ENCODE measurements at regions not wholly inside any gene's neighbourhood (a gene's known extent, or its start where the extent isn't known, plus 50 kb on each side); places are given as distances from the start of the nearest gene placed in this dataset.

DNA sequence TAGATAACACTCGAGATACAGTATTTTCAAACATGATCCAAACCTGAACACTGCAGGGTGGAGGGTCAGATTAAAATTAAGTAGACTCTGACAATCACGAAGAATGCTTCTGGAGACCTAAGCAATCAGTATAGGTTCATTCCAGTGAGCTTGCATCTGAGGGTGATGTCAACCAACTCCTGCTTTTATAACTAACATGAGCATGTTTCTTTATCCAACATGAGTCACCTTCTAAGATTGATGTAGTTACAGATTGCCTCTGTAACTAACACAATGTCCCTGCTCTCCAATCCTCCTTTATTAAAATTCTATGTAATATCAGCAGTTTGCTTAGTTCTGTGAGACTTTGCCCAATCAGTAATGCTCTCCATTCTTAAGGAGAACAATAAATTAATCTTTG lies 225.7 kb downstream of the ARL6IP6 start:
- H3K4me3 Mint-ChIP-seq = no peak overlapping the region
- H3K27me3 Mint-ChIP-seq = peaks cover 0 to 3% of the 10 kb centered on the region in 2 donors
- H3K36me3 ChIP-seq (ENCODE audit: insufficient read depth, low read length) = no peaks in the 10 kb centered on the region
- H3K9me3 ChIP-seq (ENCODE audit: control insufficient read depth in 1 of 2, low read length in 2 of 2) = no peaks in the 10 kb centered on the region
- H3K36me3 Mint-ChIP-seq = no peaks in the 10 kb centered on the region
- no peak overlapping the region for H3K4me3 ChIP-seq (ENCODE audit: low read length in 2 of 2)
- H3K27ac ChIP-seq (ENCODE audit: low read depth, low read length) = no peak overlapping the region
- ChIA-PET CTCF (ENCODE audit: partially characterized antibody) (interaction anchor here (0.6 kb wide), 1 partner anchor 487 kb away, joined by 6 read pairs; no protein-coding TSS in a partner anchor), POLR2A (ENCODE audit: partially characterized antibody) (no interaction called here)
- DNase-seq = no peak
- H3K4me1 Mint-ChIP-seq = peaks cover 0 to 2% (median under 1%) of the 10 kb centered on the region in 4 donors
- H3K27ac Mint-ChIP-seq = no peak overlapping the region
- H3K27me3 ChIP-seq (ENCODE audit: insufficient read depth, low read length) = no peaks in the 10 kb centered on the region
- intact Hi-C loops (cut with micrococcal nuclease) = no loop called here
- H3K9me3 Mint-ChIP-seq = peaks cover 0 to 5% (median 2%) of the 10 kb centered on the region in 8 donors
- no peaks in the 10 kb centered on the region for H3K4me1 ChIP-seq (ENCODE audit: insufficient read depth, low read length)

DNA sequence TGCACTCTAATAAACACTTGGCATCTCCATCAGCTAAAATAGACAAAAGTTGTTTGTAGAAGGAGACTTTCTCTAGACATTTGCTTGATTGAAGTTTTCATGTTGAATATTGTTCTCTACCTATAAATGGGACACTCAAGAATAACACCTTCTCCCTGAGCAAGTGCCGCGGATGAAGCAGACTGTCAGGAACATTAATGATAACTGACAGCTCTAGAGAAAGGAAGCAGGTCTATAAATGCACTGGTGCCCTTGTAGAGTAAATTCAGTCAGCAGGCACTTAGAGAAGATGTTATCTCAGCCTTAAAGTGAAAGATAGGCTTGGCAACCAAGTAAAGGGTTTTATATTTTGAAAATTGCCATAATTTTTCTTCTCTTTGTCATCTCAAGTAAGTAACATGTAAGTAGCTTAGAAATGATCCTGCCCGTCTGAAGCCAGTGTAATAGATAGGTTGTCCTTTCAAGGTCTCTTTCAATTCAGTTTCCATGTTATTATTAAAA lies 224.6 kb downstream of the ARL6IP6 start:
- ChIA-PET CTCF (ENCODE audit: partially characterized antibody) (no interaction called here), POLR2A (ENCODE audit: partially characterized antibody) (no interaction called here)
- Mint-ChIP-seq H3K4me1 (peaks cover 0 to 2% (median under 1%) of the 10 kb centered on the region in 4 donors), H3K4me3 (no peak overlapping the region), H3K9me3 (peaks cover 2 to 14% (median 4%) of the 10 kb centered on the region in 8 donors), H3K27ac (no peak overlapping the region), H3K36me3 (no peaks in the 10 kb centered on the region), H3K27me3 (peaks cover 0 to 3% of the 10 kb centered on the region in 2 donors)
- intact Hi-C loops (cut with micrococcal nuclease) = no loop called here
- Histone ChIP-seq H3K9me3 (ENCODE audit: control insufficient read depth in 1 of 2, low read length in 2 of 2) (no peaks in the 10 kb centered on the region), H3K27ac (ENCODE audit: low read depth, low read length) (no peak overlapping the region), H3K27me3 (ENCODE audit: insufficient read depth, low read length) (no peaks in the 10 kb centered on the region), H3K4me3 (ENCODE audit: low read length in 2 of 2) (no peak overlapping the region), H3K4me1 (ENCODE audit: insufficient read depth, low read length) (no peaks in the 10 kb centered on the region), H3K36me3 (ENCODE audit: insufficient read depth, low read length) (no peaks in the 10 kb centered on the region)
- no peak for DNase-seq

GRCh38 chr2:152930501-152930900 lies 212.1 kb downstream of the ARL6IP6 start:
- POLR2A ChIA-PET (ENCODE audit: partially characterized antibody) = no interaction called here
- CTCF ChIA-PET (ENCODE audit: partially characterized antibody) = no interaction called here
- peaks cover 2% of the 10 kb centered on the region in 2 donors for H3K27me3 Mint-ChIP-seq

GRCh38 chr2:152929628-152930027 lies 211.2 kb downstream of the ARL6IP6 start:
- Mint-ChIP-seq H3K27me3 (peaks cover 2 to 4% of the 10 kb centered on the region in 2 donors), H3K4me1 (no peaks in the 10 kb centered on the region), H3K4me3 (no peak overlapping the region), H3K9me3 (peaks cover 0 to 2% (median 0%) of the 10 kb centered on the region in 8 donors), H3K36me3 (no peaks in the 10 kb centered on the region), H3K27ac (no peak overlapping the region)
- intact Hi-C loops (cut with micrococcal nuclease) = no loop called here
- no peaks in the 10 kb centered on the region for H3K36me3 ChIP-seq (ENCODE audit: insufficient read depth, low read length)
- DNase-seq = no peak
- H3K4me3 ChIP-seq (ENCODE audit: low read length in 2 of 2) = no peak overlapping the region
- no peaks in the 10 kb centered on the region for H3K9me3 ChIP-seq (ENCODE audit: control insufficient read depth in 1 of 2, low read length in 2 of 2)
- ChIA-PET POLR2A (ENCODE audit: partially characterized antibody) (no interaction called here), CTCF (ENCODE audit: partially characterized antibody) (no interaction called here)
- H3K4me1 ChIP-seq (ENCODE audit: insufficient read depth, low read length) = no peaks in the 10 kb centered on the region
- H3K27ac ChIP-seq (ENCODE audit: low read depth, low read length) = no peak overlapping the region
- H3K27me3 ChIP-seq (ENCODE audit: insufficient read depth, low read length) = no peaks in the 10 kb centered on the region

More at GRCh38 chr2:152930501-152930900, 212.1 kb downstream of the ARL6IP6 start:
- Histone ChIP-seq H3K9me3 (ENCODE audit: control insufficient read depth in 1 of 2, low read length in 2 of 2) (no peaks in the 10 kb centered on the region), H3K4me1 (ENCODE audit: insufficient read depth, low read length) (no peaks in the 10 kb centered on the region), H3K27ac (ENCODE audit: low read depth, low read length) (no peak overlapping the region), H3K27me3 (ENCODE audit: insufficient read depth, low read length) (no peaks in the 10 kb centered on the region), H3K36me3 (ENCODE audit: insufficient read depth, low read length) (no peaks in the 10 kb centered on the region), H3K4me3 (ENCODE audit: low read length in 2 of 2) (no peak overlapping the region)
- no peak for DNase-seq
- no peaks in the 10 kb centered on the region for H3K4me1 Mint-ChIP-seq
- intact Hi-C loops (cut with micrococcal nuclease) = no loop called here
- H3K9me3 Mint-ChIP-seq = peaks cover 0 to 2% (median 0%) of the 10 kb centered on the region in 8 donors
- no peak overlapping the region for H3K27ac Mint-ChIP-seq
- no peaks in the 10 kb centered on the region for H3K36me3 Mint-ChIP-seq
- no peak overlapping the region for H3K4me3 Mint-ChIP-seq

GRCh38 chr2:152925547-152926448 lies 207.4 kb downstream of the ARL6IP6 start:
- intact Hi-C loops (cut with micrococcal nuclease) = loop anchor here (2.0 kb wide), 1 partner anchor 553 kb away; the partner anchor contains the start of gene RPRM

DNA sequence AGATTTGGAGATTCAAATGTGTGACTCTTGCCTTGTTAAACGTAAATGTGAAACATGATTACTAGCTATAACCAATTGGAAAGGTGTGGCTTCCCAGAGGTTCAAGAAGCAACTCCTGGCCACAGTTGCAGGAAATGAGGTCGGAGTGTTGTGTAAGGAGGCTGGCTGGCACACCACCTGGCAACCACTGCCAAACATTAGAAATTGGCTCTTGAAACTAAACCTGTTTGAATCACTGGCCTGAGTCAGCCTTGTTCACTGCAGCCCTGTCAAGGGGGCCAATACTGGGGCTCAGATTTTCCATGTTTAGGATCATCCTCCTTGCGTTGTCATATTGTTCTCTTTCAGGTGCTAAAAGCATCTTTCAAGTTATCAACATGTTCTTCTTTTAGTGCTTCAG lies 206.3 kb downstream of the ARL6IP6 start:
- no peaks in the 10 kb centered on the region for H3K4me1 Mint-ChIP-seq
- H3K36me3 Mint-ChIP-seq = no peaks in the 10 kb centered on the region
- Histone ChIP-seq H3K27ac (ENCODE audit: low read depth, low read length) (no peak overlapping the region), H3K4me3 (ENCODE audit: low read length in 2 of 2) (no peak overlapping the region), H3K36me3 (ENCODE audit: insufficient read depth, low read length) (no peaks in the 10 kb centered on the region), H3K4me1 (ENCODE audit: insufficient read depth, low read length) (no peaks in the 10 kb centered on the region), H3K27me3 (ENCODE audit: insufficient read depth, low read length) (no peaks in the 10 kb centered on the region), H3K9me3 (ENCODE audit: control insufficient read depth in 1 of 2, low read length in 2 of 2) (no peaks in the 10 kb centered on the region)
- peaks cover 2 to 6% of the 10 kb centered on the region in 2 donors for H3K27me3 Mint-ChIP-seq
- no peak for DNase-seq
- no peak overlapping the region for H3K4me3 Mint-ChIP-seq
- intact Hi-C loops (cut with micrococcal nuclease) = no loop called here
- ChIA-PET POLR2A (ENCODE audit: partially characterized antibody) (no interaction called here), CTCF (ENCODE audit: partially characterized antibody) (no interaction called here)
- peaks cover 0 to 2% (median 0%) of the 10 kb centered on the region in 8 donors for H3K9me3 Mint-ChIP-seq
- no peak overlapping the region for H3K27ac Mint-ChIP-seq

More at GRCh38 chr2:152925547-152926448, 207.4 kb downstream of the ARL6IP6 start:
- peak in 2 of 5 donors; percentile 3 to 6 for DNase-seq
- Histone ChIP-seq H3K27ac (ENCODE audit: low read depth, low read length) (no peak overlapping the region), H3K9me3 (ENCODE audit: control insufficient read depth in 1 of 2, low read length in 2 of 2) (no peaks in the 10 kb centered on the region), H3K4me1 (ENCODE audit: insufficient read depth, low read length) (no peaks in the 10 kb centered on the region), H3K4me3 (ENCODE audit: low read length in 2 of 2) (no peak overlapping the region), H3K27me3 (ENCODE audit: insufficient read depth, low read length) (no peaks in the 10 kb centered on the region), H3K36me3 (ENCODE audit: insufficient read depth, low read length) (no peaks in the 10 kb centered on the region)
- H3K4me3 Mint-ChIP-seq = no peak overlapping the region
- H3K27me3 Mint-ChIP-seq = peaks cover 2 to 6% of the 10 kb centered on the region in 2 donors
- no peak overlapping the region for H3K27ac Mint-ChIP-seq
- POLR2A ChIA-PET (ENCODE audit: partially characterized antibody) = no interaction called here
- CTCF ChIA-PET (ENCODE audit: partially characterized antibody) = interaction anchor here (0.9 to 1.2 kb wide), 2 partner anchors 9 to 25 kb away, joined by 3 to 4 read pairs; no protein-coding TSS in a partner anchor
- peaks cover 0 to 2% (median 0%) of the 10 kb centered on the region in 8 donors for H3K9me3 Mint-ChIP-seq
- H3K4me1 Mint-ChIP-seq = no peaks in the 10 kb centered on the region
- H3K36me3 Mint-ChIP-seq = no peaks in the 10 kb centered on the region

DNA sequence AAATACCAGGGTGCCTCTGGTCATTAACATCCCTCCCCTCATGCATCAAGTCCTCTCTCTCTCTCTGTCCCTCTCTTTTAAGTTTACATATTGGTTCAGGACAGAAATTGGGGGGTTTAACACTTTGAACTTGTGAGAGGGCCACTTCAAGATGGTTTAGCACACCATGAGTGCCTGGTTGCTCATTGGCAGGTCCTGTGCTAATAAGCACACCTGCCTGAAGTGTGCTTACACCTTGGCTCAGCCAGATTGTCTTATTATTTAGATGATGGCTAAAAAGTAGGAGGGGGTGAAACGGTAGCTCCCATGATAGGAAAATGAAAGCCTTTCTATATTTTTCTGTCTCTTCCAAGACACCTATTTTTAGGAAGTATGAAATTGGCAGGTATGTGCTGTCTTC lies 205.8 kb downstream of the ARL6IP6 start:
- Histone ChIP-seq H3K27ac (ENCODE audit: low read depth, low read length) (no peak overlapping the region), H3K4me1 (ENCODE audit: insufficient read depth, low read length) (no peaks in the 10 kb centered on the region), H3K36me3 (ENCODE audit: insufficient read depth, low read length) (no peaks in the 10 kb centered on the region), H3K9me3 (ENCODE audit: control insufficient read depth in 1 of 2, low read length in 2 of 2) (no peaks in the 10 kb centered on the region), H3K4me3 (ENCODE audit: low read length in 2 of 2) (no peak overlapping the region), H3K27me3 (ENCODE audit: insufficient read depth, low read length) (no peaks in the 10 kb centered on the region)
- Mint-ChIP-seq H3K4me1 (no peaks in the 10 kb centered on the region), H3K4me3 (no peak overlapping the region), H3K36me3 (no peaks in the 10 kb centered on the region), H3K27ac (no peak overlapping the region), H3K9me3 (peaks cover 0 to 2% (median 0%) of the 10 kb centered on the region in 8 donors), H3K27me3 (peaks cover 2 to 6% of the 10 kb centered on the region in 2 donors)
- ChIA-PET CTCF (ENCODE audit: partially characterized antibody) (no interaction called here), POLR2A (ENCODE audit: partially characterized antibody) (no interaction called here)
- intact Hi-C loops (cut with micrococcal nuclease) = no loop called here
- DNase-seq = no peak

Measured in CD4-positive, alpha-beta memory T cell (primary cell).